Transverse colon (tissue), 4 donors: ENCODE measurements at regions not wholly inside any gene's neighbourhood (a gene's known extent, or its start where the extent isn't known, plus 50 kb on each side); places are given as distances from the start of the nearest gene placed in this dataset.
"Not testable (repeated sequence)": the region's sequence is repeated elsewhere in the genome, so short reads cannot be mapped to it uniquely, and the experiment has no call there.

Experiments
- DNase-seq: peaks from one replicate; pipeline ENCODE4 v3.0.0-alpha.2; 2019
- H3K27ac ChIP-seq, 4 donors: fragments of 200-600 bp; sonication (generic); 2 replicates each; pipeline ENCODE4 v1.5.1; 2016 to 2018; ENCODE audit warnings: inconsistent platforms in 4 of 4
- H3K27me3 ChIP-seq: fragments of 200-600 bp; sonication (generic); 2 replicates; pipeline ENCODE4 v1.5.1; 2017; ENCODE audit warnings: inconsistent platforms
- H3K36me3 ChIP-seq, 4 donors: fragments of 200-600 bp; sonication (generic); 2 replicates each; pipeline ENCODE4 v1.5.1; 2017 to 2019; ENCODE audit warnings: inconsistent platforms in 4 of 4
- H3K4me1 ChIP-seq, 4 donors: fragments of 200-600 bp; sonication (generic); 2 replicates each; pipeline ENCODE4 v1.5.1; 2017 to 2020; ENCODE audit warnings: inconsistent platforms in 4 of 4
- H3K4me3 ChIP-seq, 4 donors: fragments of 200-600 bp; sonication (generic); 1 replicate in 1 of 4; 2 replicates in 3 of 4; pipeline versions ENCODE4 v1.5.1 to v1.6.1; 2017 to 2019; ENCODE audit warnings: inconsistent platforms in 4 of 4
- H3K9me3 ChIP-seq, 2 donors: fragments of 200-600 bp; sonication (generic); 2 replicates each; pipeline ENCODE4 v1.5.1; 2017 to 2019; ENCODE audit warnings: inconsistent platforms in 2 of 2
- EP300 ChIP-seq: sonication (generic); formaldehyde crosslinking; IDR thresholded peaks from one replicate; pipeline ENCODE4 v1.6.1; 2017; ENCODE audit warnings: antibody characterized with exemption, low read depth
- POLR2A ChIP-seq: fragments of 450-650 bp; IDR thresholded peaks from one replicate; pipeline ENCODE4 v1.6.1; 2016; ENCODE audit warnings: antibody characterized with exemption, mild to moderate bottlenecking, moderate library complexity
- POLR2AphosphoS5 ChIP-seq, 3 donors: sonication (generic); formaldehyde crosslinking; IDR thresholded peaks; one replicate each; pipeline ENCODE4 v1.6.1; 2016; ENCODE audit warnings: antibody characterized with exemption in 3 of 3
- WGBS, 2 donors: methylation state at CpG; one replicate each; pipeline ENCODE4 v1.1.5; 2018; ENCODE audit warnings: low coverage in 1 of 2; 5-methylcytosine and 5-hydroxymethylcytosine counted together
- in situ Hi-C, 4 donors: fragments of 200-750 bp; cut with MboI; loops; one replicate each; pipeline versions ENCODE4 v1.15.0 to v1.15.1; 2017; ENCODE audit warnings: low sequenced_read_pairs in 3 of 4, low pct_ligation_motif_present in 1 of 4, low pct_unique_long_range_greater_than_20kb in 1 of 4
- intact Hi-C: fragments of 100-400 bp; cut with DNase I; formaldehyde crosslinking; loops from one replicate; pipeline ENCODE4 v1.15.1; 2023; ENCODE audit warnings: low total_unique reads
- TF ChIP-seq, protein P1 (sequence below), 5 experiments: fragments of 200-600 bp in 3 of 5; fragments of 450-650 bp in 2 of 5; sonication (generic) in 3 of 5; IDR thresholded peaks; 1 replicate in 2 of 5; 2 replicates in 3 of 5; pipeline ENCODE4 v1.5.1; 2016 to 2017; ENCODE audit warnings: antibody characterized with exemption in 5 of 5, inconsistent platforms in 3 of 5, mild to moderate bottlenecking in 2 of 5, moderate library complexity in 1 of 5

DNA sequence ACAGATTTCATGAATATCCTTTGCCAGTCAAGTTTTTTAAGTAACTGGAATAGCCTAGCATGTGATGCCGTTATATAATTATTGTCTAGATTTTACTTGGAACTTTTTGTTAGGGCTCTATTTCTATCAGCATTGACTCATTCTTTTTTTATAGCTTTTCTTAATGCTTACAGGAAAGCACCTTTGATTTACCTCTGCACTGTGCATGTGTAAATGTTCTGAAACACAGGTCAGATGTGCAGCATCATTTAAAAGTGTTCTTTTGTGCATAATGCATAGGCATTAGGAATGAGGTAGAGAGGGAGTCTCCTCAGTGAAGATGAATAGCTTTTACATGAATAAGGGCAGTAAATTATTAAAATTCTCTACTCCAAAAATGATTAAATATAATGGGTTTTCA, 669.3 kb upstream of the MBL2 start:
- in situ Hi-C loops: no loop called here
- H3K4me3 ChIP-seq: no peak overlapping the region
- intact Hi-C loops: no loop called here
- H3K27ac ChIP-seq: no peak overlapping the region
- no peak for TF ChIP-seq POLR2AphosphoS5 (IDR thresholded peaks at IDR 0.05)
- TF ChIP-seq EP300: no peak
- TF ChIP-seq, protein P1, sequence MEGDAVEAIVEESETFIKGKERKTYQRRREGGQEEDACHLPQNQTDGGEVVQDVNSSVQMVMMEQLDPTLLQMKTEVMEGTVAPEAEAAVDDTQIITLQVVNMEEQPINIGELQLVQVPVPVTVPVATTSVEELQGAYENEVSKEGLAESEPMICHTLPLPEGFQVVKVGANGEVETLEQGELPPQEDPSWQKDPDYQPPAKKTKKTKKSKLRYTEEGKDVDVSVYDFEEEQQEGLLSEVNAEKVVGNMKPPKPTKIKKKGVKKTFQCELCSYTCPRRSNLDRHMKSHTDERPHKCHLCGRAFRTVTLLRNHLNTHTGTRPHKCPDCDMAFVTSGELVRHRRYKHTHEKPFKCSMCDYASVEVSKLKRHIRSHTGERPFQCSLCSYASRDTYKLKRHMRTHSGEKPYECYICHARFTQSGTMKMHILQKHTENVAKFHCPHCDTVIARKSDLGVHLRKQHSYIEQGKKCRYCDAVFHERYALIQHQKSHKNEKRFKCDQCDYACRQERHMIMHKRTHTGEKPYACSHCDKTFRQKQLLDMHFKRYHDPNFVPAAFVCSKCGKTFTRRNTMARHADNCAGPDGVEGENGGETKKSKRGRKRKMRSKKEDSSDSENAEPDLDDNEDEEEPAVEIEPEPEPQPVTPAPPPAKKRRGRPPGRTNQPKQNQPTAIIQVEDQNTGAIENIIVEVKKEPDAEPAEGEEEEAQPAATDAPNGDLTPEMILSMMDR (IDR thresholded peaks at IDR 0.05): no peak
- TF ChIP-seq POLR2A: no peak
- DNase-seq: no peak
- 65 to 89% methylated on average over 1 of the region's 1 CpG for WGBS, 2 donors
- no peaks in the 10 kb centered on the region for H3K9me3 ChIP-seq
- no peaks in the 10 kb centered on the region for H3K36me3 ChIP-seq
- no peaks in the 10 kb centered on the region for H3K27me3 ChIP-seq
- H3K4me1 ChIP-seq: no peaks in the 10 kb centered on the region

DNA sequence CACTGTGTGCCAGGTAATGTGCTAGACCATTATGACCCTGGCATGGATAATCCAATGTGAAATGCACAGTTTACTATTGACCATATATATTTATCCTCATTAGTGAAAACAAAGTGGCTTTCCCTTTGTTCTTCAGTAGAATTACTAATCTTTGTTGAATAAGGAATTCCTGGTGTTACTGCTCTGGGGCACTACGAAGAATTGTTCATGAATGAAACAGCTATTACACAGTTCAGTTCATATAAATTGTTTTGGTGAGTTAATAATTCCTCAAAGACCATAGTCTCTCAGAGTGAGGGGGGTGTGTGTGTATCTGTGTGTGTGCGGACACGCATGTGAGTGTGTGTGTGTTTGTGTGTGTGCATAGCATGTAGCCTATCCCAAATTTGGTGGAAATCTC, 668.0 kb upstream of the MBL2 start:
- no peak for TF ChIP-seq EP300
- TF ChIP-seq, protein P1 (IDR thresholded peaks at IDR 0.05): no peak
- H3K4me1 ChIP-seq: no peaks in the 10 kb centered on the region
- no peaks in the 10 kb centered on the region for H3K36me3 ChIP-seq
- in situ Hi-C loops: no loop called here
- WGBS, 2 donors: 33 to 77% methylated on average over 1 to 3 of the region's 3 CpGs
- no peaks in the 10 kb centered on the region for H3K9me3 ChIP-seq
- H3K4me3 ChIP-seq: no peak overlapping the region
- no peaks in the 10 kb centered on the region for H3K27me3 ChIP-seq
- no peak overlapping the region for H3K27ac ChIP-seq
- intact Hi-C loops: no loop called here
- no peak for DNase-seq

DNA sequence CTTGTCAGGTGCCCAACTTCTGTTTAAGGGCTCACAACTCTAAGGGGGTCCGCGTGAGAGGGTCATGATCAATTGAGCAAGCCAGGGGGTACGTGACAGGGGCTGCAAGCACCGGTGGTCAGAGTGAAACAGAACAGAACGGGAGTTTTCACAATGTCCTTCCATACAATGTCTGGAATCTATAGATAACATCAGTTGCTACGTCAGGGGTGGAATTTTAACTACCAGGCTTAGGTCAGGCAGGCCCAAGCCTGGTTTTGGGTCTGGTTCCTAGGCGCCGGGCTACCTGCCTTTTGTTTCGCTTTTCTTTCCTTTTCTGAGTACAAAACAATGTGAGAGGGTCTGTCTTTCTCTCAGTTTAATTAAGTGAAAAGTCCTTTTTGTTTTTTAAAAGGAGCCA, 666.5 kb upstream of the MBL2 start:
- H3K27me3 ChIP-seq, H3K4me3 ChIP-seq, DNase-seq, H3K27ac ChIP-seq, intact Hi-C loops, H3K36me3 ChIP-seq, H3K9me3 ChIP-seq, H3K4me1 ChIP-seq, in situ Hi-C loops: not testable (repeated sequence)
- WGBS, 2 donors: 20 to 57% methylated on average over 1 to 9 of the region's 9 CpGs

DNA sequence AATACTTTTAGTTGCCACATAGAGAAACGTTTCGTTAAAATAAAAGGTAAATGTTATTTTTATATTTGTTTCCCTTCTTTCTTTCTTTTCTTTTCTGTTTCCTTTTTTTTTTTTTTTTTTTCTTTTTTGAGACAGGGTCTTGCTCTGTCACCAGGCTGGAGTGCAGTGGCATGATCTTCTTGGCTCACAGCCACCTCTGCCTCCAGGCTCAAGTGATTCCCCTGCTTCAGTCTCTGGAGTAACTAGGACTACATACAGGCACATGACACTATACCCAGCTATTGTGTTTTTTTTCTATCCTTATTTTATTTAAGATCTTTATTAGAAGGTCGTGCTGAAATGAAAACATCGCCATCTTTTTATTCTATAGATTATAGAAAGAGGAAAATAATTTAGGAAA, 661.8 kb upstream of the MBL2 start:
- 67 to 80% methylated on average over 4 of the region's 4 CpGs for WGBS, 2 donors
- in situ Hi-C loops (no loop called here), intact Hi-C loops (no loop called here)

DNA sequence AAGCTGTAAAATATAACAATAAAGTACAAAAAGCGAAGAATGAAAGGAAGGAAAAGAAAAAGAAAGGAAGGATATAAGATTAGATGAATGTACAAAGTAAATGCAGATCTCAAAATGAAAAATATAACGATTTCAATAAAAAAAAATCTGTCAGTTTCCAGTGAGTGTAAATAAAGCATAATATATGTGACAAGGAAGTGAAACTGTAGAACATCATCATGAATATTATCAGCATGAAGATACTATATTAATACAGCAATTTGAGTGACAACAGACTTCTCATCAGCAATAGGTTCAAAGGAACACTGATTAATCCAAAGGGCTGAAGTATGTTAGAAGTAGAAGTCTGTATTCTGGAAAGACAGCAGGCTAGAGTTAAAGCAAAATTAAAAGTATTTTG, 659.5 kb upstream of the MBL2 start:
- DNase-seq: no peak
- Histone ChIP-seq H3K27ac (no peak overlapping the region), H3K4me3 (no peak overlapping the region), H3K9me3 (no peaks in the 10 kb centered on the region), H3K36me3 (no peaks in the 10 kb centered on the region), H3K27me3 (no peaks in the 10 kb centered on the region), H3K4me1 (no peaks in the 10 kb centered on the region)
- intact Hi-C loops (no loop called here), in situ Hi-C loops (no loop called here)
- TF ChIP-seq, protein P1 (IDR thresholded peaks at IDR 0.05): no peak
- no peak for TF ChIP-seq POLR2A
- TF ChIP-seq EP300: no peak
- TF ChIP-seq POLR2AphosphoS5 (IDR thresholded peaks at IDR 0.05): no peak
- WGBS, 2 donors: 71 to 82% methylated on average over 2 of the region's 2 CpGs

More for the DNA sequence above, 661.8 kb upstream of the MBL2 start:
- Histone ChIP-seq H3K9me3 (no peaks in the 10 kb centered on the region), H3K4me3 (no peak overlapping the region), H3K36me3 (no peaks in the 10 kb centered on the region), H3K27me3 (no peaks in the 10 kb centered on the region), H3K27ac (no peak overlapping the region), H3K4me1 (no peaks in the 10 kb centered on the region)
- DNase-seq: no peak
- TF ChIP-seq EP300 (no peak), POLR2A (no peak), POLR2AphosphoS5 (IDR thresholded peaks at IDR 0.05) (no peak)
- TF ChIP-seq, protein P1 (IDR thresholded peaks at IDR 0.05): no peak
